ENCODE measurements at regions not wholly inside any gene's neighbourhood (a gene's known extent, or its start where the extent isn't known, plus 50 kb on each side); places are given as distances from the start of the nearest gene placed in this dataset.

DNA sequence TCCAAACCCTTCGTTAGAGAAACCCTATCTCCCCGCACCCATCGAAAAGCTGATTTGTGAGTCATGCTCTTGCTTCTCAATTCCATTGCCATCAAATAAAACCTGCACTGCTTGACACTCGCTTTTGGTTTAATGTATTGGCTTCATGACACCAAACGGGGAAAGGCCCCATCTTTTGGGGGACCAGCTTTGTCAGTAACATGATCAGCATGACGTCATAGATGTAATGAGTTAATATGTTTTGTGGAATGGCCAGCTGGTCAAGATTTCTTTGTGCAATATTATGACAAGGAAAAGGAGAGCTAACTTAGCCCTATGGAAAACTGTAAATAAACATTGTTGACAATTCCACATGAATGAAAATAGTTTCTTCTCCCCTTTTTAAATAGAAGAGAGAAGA lies 1260.5 kb upstream of the CELF2 start:
- no peak for DNase-seq (ENCODE audit: low read depth)

DNA sequence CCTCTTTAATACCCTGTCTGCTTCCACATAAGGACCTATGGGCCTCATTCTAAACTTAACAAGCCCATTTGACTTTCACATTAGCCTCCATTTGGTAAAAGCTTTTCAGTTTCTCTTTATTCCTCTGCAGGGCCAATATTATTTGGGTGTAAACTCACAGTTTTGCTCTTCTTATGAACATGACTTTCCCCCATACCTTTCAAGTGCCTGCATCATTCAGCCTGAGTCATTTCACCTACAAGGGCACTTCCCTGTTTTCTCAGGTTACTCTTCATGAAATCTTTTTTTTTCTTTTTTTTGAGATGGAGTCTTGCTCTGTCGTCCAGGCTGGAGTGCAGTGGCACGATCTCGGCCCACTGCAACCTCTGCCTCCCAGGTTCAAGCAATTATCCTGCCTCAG lies 1258.1 kb upstream of the CELF2 start:
- DNase-seq (ENCODE audit: low read depth), result no peak

DNA sequence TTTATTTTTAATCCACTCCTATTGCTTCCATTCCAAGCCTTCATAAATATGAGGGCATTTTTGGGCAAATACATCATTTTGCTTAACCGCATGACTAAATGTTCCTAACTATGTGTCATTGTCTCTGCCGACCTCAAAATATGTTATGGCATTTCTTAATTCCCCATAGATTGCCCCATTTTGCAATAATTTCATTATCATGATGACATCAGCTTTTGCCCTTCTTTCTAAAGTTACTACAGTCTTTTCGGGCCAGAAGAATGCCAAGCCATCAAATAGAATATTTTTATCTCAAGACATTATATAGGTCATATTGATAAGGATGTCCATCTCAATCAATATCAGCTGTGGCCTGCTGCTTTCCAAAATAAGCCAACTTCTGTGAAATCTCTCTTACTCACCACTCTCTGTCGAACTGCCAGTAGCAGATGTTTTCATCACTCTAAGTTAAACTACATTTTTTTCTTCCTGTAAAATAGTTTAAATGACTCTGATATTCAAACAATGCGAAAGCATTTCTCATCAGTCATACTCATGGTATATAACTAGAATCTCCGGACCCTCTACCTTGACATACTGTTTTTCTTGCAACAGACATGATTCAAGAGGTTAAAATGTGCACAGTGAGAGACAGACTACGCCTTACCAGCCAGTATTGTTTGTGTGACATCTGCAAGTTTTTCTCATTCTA lies 1254.6 kb upstream of the CELF2 start:
- DNase-seq (ENCODE audit: low read depth), result peak; percentile 84

DNA sequence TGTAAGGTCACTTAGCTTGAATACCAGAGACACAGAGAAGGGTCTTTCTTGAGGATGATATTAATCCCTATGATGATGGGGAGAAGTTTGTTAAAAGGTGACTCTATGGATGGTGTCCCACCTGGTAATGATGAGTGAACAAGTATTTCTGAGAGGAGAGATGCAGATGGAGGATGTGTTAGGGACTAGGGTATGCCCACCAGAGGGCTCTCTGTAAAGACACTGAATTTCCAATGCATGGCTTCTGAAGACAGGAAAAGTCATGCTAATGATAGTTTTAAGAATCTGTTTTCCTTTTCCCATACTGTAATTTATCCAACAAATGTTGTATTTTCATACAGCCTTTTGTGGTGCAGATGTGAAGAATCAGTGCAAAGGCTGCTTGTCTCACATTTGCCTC lies 1250.9 kb upstream of the CELF2 start:
- DNase-seq (ENCODE audit: low read depth), result no peak

DNA sequence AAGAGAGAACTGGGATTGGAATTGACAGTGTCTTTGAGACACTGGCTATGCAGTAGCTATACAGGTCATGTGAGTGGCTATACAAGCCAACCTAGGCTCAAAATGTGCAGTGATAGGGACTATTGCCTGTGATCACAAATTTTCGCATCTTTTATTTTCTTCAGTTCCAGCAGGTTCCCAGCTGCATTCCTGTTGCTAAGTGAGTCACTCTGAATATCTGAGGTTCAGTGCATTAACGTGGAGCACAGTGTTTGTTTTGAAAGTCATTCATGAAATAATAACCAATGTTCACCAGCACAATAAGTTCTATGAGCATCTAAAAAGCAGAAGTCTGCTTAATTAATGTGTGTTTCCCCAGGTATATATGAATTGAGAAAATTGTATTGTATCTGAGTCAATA lies 1236.0 kb upstream of the CELF2 start:
- DNase-seq (ENCODE audit: low read depth), result no peak

DNA sequence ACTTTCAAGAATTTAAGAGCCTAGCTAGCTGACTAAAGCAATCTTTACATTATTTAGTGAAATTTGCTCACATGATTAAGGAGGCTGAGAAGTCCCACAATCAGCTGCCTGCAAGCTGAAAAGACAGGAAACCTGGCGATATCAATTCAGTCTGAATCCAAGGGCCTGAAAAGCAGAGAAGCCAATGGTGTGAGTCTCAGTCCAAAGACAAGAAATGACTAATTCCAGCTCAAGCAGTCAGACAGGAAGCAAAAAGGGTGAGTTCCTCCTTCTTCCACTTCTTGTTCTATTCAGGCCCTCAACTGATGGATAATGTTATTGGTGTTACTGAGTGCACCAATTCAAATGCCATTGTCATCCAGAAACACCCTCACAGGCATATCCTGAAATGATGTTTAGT lies 1231.6 kb upstream of the CELF2 start:
- DNase-seq (ENCODE audit: low read depth), result no peak

DNA sequence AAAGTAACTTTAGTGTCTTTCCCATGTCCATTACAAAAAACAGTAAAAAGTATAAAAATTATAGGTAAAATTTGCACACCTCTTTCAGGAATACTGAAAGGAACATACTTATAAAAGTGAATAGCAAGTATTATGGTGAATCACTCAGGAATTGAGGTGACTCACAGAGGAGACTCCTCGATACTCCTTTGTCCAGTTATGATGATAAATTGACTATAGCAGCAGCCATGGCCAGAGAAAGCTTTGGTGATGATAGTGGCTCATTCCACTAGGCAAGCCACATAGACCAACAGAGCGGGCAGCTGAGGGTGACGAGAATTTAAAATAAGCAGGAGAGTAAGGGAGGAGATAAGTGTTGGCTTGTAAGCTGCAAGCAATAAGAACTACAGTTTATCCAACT lies 1231.1 kb upstream of the CELF2 start:
- DNase-seq (ENCODE audit: low read depth), result no peak

DNA sequence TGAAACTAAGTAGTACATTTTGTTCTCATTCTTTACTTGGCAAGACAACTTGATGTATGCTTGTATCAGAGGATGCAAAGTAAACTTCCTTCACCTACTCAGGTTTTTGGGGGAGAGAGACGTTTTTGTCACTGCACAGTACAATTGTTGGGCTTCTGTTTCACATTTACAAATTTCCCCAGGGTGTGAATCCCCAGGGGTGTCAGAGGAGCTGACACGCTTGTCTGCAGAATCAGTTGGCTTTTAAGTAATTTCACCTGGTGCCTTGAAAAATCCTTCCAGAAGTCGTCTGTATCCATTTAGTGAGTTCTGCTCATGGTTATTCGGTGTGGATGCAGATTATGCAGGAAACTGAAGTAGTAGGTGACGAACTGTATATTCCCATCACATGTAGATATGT lies 1227.7 kb upstream of the CELF2 start:
- no peak for DNase-seq (ENCODE audit: low read depth)

DNA sequence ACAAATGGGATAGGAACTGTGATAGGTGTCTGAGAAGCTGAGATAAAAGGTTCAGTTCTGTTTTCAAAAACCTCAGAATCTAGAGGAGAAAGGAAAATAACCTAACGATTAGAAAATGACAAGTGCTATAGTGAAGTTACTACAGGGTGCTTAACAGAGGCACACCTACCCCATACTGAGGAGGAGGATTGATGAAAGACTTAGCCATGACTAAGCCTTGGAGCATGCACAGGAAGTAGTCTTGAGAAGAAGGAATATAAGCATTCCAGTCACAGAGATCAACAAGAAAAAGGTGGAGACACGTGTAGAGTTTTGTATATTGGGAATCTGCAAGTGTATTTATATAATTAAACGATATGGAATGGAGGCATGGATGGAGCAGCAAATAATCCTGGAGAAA lies 1225.5 kb upstream of the CELF2 start:
- DNase-seq (ENCODE audit: low read depth), result no peak

DNA sequence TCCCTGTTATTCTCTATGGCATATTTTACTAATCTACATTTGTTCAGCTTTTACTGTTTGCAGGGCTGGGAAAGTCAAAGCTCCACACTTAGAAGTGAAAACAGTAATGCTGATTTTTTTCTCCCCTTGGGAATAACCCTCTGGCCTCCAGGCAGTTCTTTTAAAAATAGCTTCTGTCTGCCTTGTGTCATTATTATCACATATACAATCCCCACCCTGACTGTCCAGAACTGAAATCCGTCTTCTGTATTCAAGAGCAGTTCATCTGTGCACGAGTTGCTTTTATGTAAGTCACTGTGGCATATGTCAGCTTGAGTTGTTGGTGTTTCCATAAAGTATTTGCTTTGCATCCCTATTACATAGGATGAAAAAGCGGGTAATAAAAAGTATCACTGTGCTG lies 1221.1 kb upstream of the CELF2 start:
- no peak for DNase-seq (ENCODE audit: low read depth)

DNA sequence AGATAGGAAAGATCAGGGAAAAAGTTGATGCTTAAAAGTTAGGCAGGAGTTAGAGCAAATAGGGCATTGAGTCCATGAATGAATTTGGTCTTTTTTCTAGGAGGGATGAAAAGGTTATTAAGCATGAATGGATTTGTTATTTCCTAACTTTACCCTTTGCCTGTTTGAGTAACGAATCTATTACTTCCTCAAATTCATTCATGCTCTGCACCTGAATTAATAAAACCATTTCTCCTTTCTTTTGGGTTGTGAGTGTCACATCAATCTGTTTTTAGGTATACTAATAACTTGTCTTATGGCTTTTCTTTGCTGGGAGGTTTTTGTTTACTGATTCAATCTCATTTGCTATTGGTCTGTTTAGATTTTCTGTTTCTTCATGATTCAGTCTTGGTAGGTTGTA lies 1217.7 kb upstream of the CELF2 start:
- DNase-seq (ENCODE audit: low read depth), result no peak

DNA sequence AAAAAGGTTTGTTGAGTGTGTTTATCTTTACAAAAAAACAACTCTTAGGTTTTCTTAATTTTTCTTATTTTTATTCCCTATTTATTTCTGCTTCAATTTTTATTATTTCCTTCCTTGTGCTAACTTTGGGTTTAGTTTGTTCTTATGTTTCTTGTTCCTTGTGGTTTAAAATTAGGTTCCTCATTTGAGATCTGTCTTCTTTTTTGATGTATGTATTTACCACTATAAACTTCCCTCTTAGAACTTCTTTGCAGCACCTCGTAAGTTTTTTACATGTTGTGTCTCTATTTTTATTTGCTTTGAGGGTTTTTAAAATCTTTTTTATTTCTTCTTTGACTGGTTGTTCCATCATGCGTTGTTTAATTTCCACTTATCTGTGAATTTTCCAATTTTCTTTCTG lies 1217.1 kb upstream of the CELF2 start:
- no peak for DNase-seq (ENCODE audit: low read depth)

DNA sequence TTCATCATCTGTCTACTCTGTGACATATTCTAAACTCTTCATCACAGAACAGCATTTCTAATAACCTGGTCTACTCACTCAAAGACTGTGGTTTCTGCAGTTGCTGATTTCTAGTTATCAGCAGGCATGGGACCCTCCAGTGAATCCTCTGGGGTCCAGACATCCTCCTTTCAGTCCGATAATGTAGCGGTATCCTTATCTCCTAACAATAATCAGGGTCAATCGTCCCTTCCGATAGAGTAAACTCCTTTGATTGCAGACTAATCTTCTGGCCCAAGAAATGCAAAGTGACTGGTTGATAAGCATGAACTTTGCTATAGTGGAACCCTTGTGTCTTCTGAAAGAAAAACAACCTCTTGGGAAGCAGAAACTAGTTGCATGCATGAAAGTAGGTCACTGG lies 1209.8 kb upstream of the CELF2 start:
- no peak for DNase-seq (ENCODE audit: low read depth)

DNA sequence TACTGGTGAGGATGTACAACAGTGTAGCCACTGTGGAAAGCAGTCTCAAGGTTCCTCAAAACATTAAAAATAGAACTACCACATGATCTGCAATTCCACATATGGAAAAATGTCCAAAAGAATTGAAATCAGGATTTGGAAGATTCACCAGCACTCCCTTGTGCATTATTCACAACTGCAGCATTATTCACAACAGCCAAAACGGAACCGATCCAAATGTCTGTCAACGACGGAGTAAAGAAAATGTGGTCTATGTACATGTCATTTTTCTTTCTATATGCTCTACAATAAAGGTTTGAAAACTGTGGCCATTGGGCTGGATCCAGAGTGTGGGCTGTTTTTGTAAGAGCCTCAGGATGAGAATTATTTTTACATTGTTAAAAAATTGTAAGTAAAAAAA lies 1206.1 kb upstream of the CELF2 start:
- DNase-seq (ENCODE audit: low read depth), result no peak

DNA sequence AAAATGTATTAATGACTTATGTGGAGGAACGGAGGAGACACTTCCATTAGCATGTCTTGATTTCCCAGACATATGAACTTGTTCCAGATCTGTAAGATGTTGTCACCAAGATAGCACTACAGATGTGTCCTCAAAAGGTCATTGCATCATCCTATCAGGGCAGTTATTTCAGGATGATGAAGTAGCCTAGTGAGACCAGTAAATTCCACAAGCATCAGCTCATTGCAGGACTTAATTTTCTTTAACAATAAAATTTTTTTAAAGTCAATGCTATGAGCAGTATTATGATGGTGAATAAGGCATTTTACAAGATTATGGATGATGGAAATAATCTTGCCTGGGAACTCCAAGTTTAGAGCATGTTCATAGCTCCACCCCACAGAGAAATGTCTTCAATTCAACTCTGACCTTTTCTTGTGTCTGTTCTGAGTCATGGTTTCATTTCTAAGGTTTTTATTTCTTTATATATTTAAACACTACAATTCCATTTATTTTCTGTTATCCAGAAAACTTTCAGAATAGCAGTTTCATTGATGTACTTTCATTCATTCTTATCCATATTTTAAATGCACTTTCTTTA lies 1203.3 kb upstream of the CELF2 start:
- peak; percentile 38 for DNase-seq (ENCODE audit: low read depth)

DNA sequence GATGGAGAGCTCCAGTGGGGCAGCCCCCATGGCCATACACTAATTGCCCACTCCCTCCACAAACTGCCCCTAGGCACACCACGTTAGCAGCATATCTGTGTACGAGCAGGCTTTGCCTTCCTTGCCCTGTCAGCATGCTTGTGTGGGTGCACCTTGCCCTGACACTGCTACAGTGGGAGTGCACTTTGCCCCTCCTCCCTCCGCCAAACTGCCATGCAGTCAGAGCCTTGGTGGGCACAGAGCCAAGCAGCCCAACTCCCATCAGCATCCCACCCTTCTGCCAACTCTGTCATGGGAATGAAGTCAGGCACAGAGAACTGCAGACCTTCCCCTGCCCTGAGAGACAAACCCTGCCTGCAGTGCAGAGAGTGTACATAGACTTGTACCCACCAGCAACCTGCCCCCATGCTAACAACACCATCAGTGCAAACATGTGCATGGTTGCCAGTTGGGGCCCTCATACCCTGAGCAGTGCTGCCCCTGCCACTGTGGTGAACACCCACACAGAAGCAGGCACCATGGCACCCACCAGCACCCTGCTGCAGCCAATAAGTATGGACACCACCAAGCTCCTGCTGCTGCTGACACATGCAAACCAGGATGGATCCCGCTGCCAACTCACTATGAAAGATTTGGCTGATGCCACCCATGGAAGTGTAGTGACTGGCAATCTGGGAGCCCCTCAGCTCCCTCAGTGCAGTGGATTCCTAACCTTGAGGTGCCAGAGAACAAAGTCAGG lies 1197.7 kb upstream of the CELF2 start:
- DNase-seq (ENCODE audit: low read depth), result no peak

DNA sequence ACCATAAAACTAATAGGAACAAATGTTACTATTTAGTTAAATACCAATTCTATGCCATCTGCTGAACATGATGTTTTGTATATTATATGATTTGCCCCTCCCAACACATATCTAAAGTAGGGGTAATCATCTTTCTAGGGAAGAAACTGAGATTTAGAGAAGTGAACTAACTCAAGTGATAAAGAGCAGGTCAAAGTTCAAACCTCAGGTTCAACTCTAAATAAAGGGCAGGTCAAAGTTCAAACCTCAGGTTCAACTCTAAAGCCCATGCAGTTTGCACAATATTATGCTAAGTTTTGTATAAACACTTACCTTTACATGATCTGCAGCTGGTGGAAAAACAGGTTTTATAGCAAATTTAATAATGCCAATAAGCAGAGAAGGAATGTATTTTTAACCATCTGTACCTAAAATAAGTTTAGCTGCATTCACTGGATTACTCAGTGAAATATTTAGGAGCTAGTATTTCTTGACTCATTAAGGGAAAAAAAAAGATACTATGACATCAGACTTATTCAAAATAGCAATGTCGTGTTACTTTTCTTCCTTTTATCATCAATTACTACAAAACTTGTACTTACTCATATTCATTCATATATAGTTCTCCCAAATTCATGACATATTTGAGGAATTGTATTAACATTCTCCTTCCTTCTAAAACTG lies 1194.3 kb upstream of the CELF2 start:
- DNase-seq (ENCODE audit: low read depth), result no peak

DNA sequence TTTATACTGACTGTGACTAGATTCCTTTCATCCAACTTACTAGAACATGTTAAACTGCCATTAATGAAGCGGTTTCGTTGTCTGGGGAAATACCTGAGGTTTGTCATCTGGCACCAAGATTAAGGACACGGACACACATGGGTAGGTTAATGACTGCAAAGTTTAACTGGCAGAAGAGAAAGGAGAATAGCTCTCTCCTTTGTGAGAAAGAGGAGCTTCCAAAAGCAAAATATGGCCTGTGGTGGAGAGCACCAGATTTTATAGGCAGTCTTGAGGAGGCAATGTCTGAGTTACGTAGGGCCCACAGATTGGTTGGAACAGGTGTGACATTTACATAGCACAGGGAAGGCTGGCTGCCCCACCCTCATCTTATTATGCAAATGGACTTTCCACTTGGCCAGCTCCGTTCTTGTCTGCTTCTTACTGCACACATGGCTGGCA lies 1193.0 kb upstream of the CELF2 start:
- DNase-seq (ENCODE audit: low read depth), result no peak

DNA sequence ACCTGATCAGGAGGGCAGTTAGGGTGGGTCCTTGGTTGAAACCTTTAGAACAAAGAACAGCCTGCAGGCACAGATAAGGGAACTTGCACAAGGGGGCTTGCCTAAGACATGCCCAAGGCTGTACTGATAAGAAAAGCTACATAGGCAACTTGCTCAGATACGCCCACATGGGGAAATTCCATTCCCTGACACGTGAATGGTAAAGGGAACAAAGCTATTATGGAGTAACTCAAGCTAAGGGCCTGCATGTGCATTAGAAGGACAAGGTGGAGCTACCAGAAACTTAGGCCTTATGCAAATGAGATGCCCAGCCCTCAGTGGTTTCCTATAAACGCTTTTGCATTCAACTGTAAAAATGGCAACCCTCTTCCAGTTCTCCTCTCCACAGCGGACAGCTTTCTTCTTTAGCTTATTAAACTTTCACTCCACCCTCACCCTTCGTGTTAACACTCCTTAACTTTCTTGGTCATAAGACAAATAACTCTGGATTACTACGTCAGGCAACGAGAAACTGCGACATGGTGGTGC lies 1192.1 kb upstream of the CELF2 start:
- no peak for DNase-seq (ENCODE audit: low read depth)

DNA sequence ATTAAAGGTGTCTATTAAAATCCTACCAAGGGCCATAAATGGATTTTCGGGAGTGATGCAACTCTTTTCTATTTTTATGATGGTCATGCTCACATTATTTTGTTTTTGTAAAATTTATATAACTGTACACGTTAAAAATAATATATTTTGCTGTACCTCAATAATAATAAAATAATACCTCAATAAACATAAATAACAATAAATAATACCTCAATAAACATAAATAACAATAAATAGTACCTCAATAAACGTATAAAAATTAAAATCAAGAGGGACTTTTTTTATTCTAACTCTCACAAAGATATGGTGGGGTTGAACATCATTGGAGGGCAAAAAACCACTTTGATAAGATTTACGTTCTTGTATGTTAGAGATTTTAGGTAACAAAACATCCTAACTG lies 1189.6 kb upstream of the CELF2 start:
- no peak for DNase-seq (ENCODE audit: low read depth)

DNA sequence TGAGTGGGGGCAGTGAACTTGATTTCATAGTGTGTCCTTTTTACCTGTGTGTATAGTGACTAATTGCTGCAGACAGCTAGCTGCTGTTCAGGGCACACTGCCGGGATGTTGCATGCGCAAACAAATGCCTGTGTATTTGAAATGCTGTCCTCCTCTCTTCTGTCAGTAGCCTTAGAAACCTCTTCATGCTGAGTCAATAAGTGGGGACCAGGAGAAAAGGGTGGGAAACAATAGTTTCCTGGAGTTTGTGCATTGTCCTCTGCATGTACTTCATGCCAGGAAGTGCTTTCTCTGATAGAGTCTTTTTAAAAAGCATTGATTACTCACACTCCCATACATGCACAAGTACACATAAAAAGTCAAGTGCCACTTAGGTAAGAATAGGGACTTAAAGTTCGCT lies 1183.7 kb upstream of the CELF2 start:
- no peak for DNase-seq (ENCODE audit: low read depth)

DNA sequence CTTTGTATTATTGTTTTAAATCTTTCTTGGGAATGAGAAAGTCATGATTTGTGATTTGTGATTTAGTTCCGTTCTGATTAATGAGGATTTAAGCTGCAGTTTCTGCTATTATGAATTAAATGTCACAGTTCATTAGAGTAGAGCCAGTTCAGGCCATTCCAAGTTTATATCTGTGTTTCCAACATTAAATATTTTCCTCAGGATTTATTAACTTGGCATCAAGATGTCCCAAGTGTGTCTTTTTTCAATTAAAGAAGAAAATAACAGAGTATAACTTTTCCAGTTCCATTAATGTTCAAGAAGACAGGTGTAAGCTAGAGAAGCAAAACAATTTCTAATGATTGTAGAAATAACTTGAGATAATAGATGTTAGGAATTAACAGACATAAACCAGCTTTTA lies 1183.2 kb upstream of the CELF2 start:
- DNase-seq (ENCODE audit: low read depth), result no peak

DNA sequence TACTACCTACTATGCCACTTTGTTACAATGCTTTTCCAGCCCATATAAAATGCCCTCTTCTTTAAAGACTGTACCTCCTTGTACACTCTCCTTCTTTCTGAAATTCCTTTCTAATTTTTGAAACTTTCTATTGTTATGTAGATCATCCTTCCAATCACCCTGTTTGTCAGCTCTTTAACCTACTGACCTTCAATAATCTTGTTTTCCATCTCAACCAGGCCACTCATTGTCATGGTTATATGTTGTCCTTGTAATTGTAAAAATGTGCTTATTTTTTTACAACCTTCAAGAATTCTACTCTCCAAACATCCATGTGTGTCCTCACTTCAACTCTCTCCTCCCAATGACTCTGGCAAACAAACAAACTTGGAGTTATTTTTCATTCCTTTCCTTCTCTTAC lies 1172.6 kb upstream of the CELF2 start:
- DNase-seq (ENCODE audit: low read depth), result no peak
